ENCODE measurements at regions not wholly inside any gene's neighbourhood (a gene's known extent, or its start where the extent isn't known, plus 50 kb on each side); places are given as distances from the start of the nearest gene placed in this dataset.
"Not testable (repeated sequence)": the region's sequence is repeated elsewhere in the genome, so short reads cannot be mapped to it uniquely, and the experiment has no call there.

DNA sequence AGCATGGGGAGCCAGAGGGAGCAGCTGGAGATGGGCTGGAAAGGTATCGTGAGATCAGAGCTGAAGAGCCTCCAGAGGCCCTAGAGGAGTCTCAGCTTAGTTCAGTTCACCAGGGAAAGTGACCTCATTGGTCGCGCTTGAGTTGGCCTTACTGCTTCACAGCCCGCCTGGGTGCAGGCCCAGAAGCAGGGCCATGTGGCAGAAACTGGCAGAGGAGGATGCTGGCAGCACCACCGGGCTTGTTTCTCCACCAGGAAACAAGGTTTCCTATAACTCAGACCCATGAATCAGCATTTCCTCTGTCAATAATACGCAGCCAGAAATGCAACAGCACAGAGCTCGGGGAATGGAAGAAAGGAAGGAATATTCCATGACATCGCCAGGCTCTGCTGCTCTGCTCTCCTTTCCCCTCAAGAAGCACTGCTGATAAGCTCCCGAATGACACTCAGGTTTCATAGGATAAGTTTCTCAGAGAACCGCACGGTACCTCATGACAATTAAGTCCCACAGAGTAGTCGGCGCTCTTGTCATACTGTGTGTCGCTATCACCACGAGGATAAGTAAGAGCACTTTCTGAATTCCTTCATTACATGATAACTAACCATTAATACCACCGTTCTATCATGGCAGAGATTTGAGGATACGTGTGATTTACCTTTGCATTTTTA lies 147.1 kb upstream of the LPP start:
- DNase-seq = no peak

DNA sequence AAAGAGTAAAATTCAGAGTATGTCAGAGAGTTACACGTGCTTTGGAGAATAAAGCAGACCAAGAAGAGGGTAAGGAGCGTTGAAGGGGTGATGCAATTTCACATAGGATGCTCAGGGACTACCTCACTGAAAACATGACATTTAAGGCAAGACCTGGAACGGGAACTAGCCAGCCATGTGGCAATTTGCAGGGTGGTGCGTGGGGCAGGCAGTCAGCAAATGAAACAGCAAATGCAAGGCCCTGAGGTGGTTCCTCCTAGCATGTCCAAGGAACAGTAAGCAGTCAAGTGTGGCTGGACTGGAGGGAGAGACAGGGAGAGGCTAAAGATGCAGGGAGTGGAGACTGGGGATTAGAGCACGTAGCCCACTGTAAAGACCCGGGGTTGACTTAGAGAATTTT lies 146.1 kb upstream of the LPP start:
- DNase-seq = no peak

DNA sequence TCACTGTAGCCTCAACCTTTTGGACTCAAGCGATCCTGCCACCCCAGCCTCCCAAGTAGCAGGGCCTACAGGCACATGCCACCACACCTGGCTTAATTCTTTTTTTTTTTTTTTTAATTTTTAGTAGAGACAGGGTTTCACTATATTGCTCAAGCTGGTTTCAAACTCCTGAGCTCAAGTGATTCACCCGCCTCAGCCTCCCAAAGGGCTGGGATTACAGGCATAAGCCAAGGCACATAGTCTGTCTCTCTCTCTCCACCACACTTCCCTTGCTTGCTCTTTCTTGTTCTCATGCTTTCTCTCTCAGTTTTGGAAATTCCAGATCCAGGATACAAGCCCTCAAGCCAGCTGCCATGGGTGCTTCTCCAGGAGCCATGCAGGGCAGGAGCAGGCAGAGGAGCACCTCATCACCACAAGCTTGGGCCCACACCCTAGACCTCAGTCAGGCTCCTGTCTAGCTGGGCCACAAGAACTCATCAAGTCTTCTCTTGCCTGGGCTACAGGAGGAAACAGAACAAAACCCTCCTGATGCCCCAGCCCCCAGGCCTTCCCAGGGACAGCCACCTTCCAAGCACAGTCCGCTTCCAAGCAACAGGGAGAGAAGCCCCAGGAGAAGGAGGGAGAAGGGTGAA lies 145.3 kb upstream of the LPP start:
- no peak for DNase-seq

DNA sequence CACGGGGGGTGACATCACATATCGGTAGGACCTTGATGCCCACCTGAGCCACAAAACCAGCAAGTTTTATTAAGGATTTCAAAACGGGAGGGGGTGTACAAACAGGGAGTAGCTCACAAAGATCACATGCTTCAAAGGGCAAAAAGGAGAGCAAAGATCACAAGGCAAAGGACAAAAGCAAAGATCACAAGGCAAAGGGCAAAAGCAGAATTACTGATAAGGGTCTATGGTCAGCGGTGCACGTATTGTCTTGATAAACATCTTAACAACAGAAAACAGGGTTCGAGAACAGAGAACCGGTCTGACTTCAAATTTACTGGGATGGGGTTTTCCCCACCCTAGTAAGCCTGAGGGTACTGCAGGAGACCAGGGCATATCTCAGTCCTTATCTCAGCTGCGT lies 143.5 kb upstream of the LPP start:
- DNase-seq = no peak

DNA sequence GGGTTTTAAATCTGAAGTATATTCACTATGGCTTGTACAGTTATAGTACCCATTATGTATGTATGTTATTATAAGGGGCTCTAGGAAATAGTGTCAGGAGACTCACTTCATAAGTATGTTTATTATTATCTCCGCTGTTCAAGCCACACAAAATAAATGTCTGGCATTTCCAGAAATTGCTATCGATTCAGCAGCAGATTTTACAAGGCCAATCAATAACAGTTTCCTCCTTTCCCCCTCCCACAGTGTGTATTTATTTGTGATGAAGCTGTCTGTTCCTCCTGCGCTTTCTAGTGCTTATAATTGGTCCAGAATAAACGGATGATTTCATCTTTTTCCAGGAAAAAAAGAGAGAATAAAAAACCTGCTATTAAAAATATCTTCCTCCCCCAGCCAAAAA lies 134.2 kb upstream of the LPP start:
- no peak for DNase-seq

GRCh38 chr3:188021041-188021440 lies 132.9 kb upstream of the LPP start:
- DNase-seq = no peak

GRCh38 chr3:188021502-188022040 lies 132.4 kb upstream of the LPP start:
- no peak for DNase-seq

GRCh38 chr3:188022902-188023301 lies 131.1 kb upstream of the LPP start:
- not testable (repeated sequence) for DNase-seq

- DNase-seq = no peak
Observed at GRCh38 chr3:188025555-188025954, 128.4 kb upstream of the LPP start.

DNA sequence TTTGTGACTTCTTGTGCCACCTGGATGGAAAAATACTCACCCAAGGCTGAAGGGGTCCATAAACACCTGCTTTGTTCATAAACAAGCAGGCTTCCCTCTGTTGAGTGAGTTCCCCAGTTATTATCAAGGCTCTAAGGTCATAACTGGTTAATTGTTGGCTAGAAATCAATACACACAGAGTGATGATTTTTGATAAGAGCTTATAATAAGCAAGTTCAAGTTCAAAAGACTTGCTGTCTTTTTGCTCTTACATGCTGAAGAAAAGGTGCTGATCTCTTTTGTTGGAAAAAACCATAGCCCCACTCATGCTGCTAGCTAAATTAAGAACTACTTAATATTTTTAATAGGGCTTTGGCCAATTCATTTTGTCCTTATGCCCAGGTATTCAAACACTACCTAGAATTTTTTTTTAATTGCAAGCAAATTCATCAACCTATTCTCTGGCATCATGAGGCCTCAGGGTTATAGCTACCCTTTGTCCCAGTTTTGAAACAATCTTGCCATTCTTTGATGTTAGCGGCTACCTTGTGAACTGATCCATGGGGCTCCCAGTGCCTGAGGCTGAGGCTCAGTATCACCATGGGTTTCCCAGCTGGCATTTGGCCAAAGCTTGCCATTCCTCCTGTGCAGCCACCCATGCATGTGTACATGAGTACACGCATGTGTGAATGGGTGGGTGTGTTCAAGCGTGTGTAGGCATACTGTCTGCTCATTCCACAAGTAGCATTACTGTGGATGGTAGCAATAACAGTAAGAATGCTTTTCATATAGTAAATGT lies 127.6 kb upstream of the LPP start:
- no peak for DNase-seq

GRCh38 chr3:188031121-188031520 lies 122.8 kb upstream of the LPP start:
- DNase-seq = no peak

DNA sequence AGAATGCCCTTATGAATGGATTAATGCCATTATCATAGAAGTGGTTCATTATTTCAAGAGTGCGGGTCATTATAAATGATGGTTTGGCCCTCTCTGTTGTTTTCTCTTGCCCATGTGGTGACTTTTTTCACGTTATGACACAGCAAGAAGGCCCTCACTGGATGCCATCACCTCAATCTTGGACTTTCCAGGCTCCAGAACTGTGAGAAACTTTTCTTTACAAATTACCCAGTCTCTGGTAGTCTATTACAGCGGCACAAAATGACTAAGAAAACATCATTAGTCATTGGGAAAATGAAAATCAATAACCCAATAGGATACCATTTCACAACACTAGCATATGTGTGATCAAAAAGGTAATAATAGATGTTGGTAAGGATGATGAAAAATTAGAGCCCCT lies 119.0 kb upstream of the LPP start:
- no peak for DNase-seq

- DNase-seq = no peak
Observed at GRCh38 chr3:188036375-188037194, 117.4 kb upstream of the LPP start.

GRCh38 chr3:188037195-188037718 lies 116.7 kb upstream of the LPP start:
- no peak for DNase-seq

- no peak for DNase-seq
Observed at GRCh38 chr3:188037965-188038581, 115.9 kb upstream of the LPP start.

DNA sequence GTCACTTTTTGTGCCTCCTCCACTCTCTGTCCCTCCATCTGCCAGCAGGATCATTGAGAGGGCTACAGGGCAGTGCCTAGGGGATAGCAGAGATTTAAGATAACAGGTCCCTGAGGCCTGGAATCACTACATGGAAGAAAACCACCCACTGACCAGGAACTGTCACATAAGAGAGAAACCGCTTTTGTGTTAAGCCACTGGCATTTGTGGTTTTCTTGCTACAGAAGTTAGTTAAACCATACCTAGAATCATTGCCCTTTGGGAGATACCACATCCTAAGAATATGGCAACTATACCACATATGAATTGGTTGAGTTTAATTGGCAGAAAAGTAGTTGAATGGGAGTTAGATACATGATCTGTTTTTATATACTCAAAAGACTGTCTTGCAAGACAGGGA lies 112.8 kb upstream of the LPP start:
- DNase-seq = no peak

DNA sequence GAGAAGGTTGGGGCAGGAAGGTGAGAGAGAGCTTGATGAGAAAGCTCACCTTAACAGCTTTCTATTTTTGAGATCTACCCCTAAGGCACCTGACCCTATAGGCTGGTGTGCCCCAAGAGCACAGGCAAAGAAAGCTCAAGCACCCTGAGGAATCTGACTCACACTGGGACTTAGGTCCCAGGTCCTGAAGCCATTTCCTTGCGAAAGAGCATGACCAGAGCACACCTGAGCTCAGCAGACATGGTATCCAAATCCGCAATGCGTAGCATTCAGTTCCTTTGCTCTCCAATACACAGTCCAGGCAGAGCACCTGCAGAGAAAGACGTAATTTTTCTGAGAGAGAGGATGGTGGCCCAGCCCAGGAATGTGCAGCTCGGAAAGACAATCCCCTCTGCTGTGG lies 112.1 kb upstream of the LPP start:
- no peak for DNase-seq

GRCh38 chr3:188042466-188042865 lies 111.5 kb upstream of the LPP start:
- no peak for DNase-seq

- no peak for DNase-seq
Observed at GRCh38 chr3:188043891-188044290, 110.1 kb upstream of the LPP start.

GRCh38 chr3:188046561-188047211 lies 107.3 kb upstream of the LPP start:
- DNase-seq = no peak

- DNase-seq = no peak
Observed at GRCh38 chr3:188047536-188047935, 106.4 kb upstream of the LPP start.
